ENCODE measurements at regions not wholly inside any gene's neighbourhood (a gene's known extent, or its start where the extent isn't known, plus 50 kb on each side); places are given as distances from the start of the nearest gene placed in this dataset.

DNA sequence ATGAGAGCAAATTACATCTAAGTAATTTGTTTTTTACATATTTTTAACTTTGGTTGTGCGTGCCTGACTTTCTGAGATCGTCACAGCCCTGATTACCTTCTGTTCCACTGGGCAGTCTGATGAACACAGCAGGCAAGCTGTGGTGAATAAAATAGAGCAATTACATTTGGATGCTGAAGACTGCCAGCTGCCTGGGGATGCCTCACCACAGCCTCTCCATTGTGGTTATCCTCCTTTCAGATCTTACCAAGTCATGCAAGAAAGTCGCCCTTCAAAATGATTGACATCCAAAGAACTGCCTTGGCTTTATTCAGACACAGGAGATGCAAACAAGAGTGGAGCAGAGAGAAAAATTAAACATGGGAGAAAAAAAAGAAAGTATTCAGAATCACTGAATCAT is 456.6 kb upstream of the TMPO start:
- Histone ChIP-seq H3K4me3 (no peak overlapping the region), H3K27ac (no peak overlapping the region), H3K36me3 (no peaks in the 10 kb centered on the region), H3K9me3 (no peaks in the 10 kb centered on the region), H3K4me1 (ENCODE audit: control insufficient read depth in 1 of 2, low read depth in 2 of 2) (no peaks in the 10 kb centered on the region), H3K27me3 (replicated peaks; ENCODE audit: insufficient read depth) (no peaks in the 10 kb centered on the region)
- ATAC-seq (ENCODE audit: insufficient number of reproducible peaks, low FRiP score, low read depth) (no peak), DNase-seq (ENCODE audit: low spot score) (no peak)
- TF ChIP-seq, protein P1, sequence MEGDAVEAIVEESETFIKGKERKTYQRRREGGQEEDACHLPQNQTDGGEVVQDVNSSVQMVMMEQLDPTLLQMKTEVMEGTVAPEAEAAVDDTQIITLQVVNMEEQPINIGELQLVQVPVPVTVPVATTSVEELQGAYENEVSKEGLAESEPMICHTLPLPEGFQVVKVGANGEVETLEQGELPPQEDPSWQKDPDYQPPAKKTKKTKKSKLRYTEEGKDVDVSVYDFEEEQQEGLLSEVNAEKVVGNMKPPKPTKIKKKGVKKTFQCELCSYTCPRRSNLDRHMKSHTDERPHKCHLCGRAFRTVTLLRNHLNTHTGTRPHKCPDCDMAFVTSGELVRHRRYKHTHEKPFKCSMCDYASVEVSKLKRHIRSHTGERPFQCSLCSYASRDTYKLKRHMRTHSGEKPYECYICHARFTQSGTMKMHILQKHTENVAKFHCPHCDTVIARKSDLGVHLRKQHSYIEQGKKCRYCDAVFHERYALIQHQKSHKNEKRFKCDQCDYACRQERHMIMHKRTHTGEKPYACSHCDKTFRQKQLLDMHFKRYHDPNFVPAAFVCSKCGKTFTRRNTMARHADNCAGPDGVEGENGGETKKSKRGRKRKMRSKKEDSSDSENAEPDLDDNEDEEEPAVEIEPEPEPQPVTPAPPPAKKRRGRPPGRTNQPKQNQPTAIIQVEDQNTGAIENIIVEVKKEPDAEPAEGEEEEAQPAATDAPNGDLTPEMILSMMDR (IDR thresholded peaks at IDR 0.05) = no peak

DNA sequence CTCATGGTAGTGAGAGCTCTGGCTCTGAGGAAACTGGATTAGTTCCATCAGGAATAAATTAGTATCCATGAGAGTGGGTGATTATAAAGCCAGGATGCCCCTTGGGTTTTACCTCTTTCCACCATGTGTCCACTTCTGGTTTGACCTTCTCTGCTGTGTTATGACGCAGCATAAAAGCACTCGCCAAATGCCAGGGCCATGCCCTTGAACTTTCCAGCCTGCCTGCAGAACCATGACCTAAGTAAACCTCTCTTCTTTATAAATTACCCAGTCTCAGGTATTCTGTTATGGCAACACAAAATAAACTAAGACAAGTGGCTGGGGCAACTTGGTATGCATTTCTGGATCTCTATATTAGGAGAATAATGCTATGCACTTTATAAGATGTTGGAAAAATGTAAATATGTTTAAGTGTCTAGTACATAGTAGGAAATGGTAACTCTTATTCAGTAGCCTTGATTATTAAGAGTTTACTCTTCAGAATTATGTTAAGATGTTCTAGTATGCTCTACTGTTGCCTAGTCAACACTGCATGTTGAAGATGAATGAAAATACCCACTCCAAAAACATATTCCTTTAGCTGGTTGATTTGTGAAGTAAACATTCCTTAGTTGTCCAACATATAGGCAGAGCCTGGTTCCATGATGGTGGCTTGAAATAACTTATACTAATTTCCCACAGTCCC is 455.6 kb upstream of the TMPO start:
- H3K4me1 ChIP-seq (ENCODE audit: control insufficient read depth in 1 of 2, low read depth in 2 of 2) = no peaks in the 10 kb centered on the region
- TF ChIP-seq, protein P1 (IDR thresholded peaks at IDR 0.05) = no peak
- H3K9me3 ChIP-seq = no peaks in the 10 kb centered on the region
- ATAC-seq (ENCODE audit: insufficient number of reproducible peaks, low FRiP score, low read depth) = no peak
- H3K27me3 ChIP-seq (replicated peaks; ENCODE audit: insufficient read depth) = no peaks in the 10 kb centered on the region
- no peaks in the 10 kb centered on the region for H3K36me3 ChIP-seq
- no peak for DNase-seq (ENCODE audit: low spot score)
- no peak overlapping the region for H3K27ac ChIP-seq
- H3K4me3 ChIP-seq = no peak overlapping the region

DNA sequence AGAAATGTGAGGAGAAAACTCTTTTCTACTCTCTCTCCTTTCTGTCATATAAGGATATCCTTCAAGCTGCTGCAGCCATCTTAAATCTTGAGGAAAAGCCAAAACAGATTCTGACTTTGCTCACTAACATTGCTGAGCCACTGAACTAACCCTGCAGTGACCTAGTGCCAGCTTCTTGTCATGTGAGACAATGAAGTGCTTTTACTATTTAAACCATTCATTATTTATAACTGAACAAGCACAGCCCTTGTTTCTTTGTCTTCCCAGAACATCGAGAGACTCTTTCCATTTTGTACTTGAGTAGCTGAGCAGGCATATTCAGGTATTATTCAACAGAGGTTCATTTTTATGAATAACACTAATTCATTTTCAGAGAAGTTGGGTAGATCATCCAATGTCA is 455.0 kb upstream of the TMPO start:
- Histone ChIP-seq H3K9me3 (no peaks in the 10 kb centered on the region), H3K4me1 (ENCODE audit: control insufficient read depth in 1 of 2, low read depth in 2 of 2) (no peaks in the 10 kb centered on the region), H3K36me3 (no peaks in the 10 kb centered on the region), H3K4me3 (no peak overlapping the region), H3K27me3 (replicated peaks; ENCODE audit: insufficient read depth) (no peaks in the 10 kb centered on the region), H3K27ac (no peak overlapping the region)
- DNase-seq (ENCODE audit: low spot score) = no peak
- TF ChIP-seq, protein P1 (IDR thresholded peaks at IDR 0.05) = no peak
- ATAC-seq (ENCODE audit: insufficient number of reproducible peaks, low FRiP score, low read depth) = no peak

DNA sequence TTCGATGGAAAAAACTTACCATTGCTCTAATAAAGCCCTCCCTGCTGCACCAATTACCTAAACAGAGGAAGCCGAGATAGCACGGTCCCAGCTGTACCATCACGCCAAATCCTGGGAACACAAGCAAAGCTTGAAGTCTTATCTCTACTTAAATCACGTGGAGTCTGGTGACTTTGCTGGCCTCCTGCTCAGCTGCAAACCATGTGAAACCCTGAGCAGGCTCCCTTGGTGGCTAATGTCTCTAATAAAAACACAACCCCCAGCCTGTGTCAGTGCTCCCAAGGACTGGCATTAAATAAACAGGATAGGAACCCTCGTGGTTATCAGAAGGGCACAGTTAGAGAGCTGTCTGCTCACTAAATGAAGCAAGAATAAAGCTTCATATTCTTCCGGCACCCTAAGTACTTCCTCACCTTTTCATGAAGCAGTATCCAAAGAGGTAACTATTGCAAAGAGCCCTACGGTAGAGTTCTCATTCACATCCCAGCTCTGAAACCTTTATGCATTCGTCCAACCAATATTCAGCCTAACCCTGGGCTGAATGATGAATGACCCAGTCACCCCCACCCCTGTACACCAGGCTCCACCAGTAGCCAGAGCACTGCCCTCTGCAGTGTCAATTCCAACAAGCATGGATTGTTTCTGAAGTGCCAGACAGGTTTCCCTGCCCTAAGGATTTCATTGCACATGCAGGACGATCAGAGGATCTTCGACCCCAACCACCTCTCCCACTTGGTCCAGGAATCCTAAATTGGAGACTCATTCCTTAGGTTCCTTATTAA is 452.7 kb upstream of the TMPO start:
- no peaks in the 10 kb centered on the region for H3K27me3 ChIP-seq (replicated peaks; ENCODE audit: insufficient read depth)
- ATAC-seq (ENCODE audit: insufficient number of reproducible peaks, low FRiP score, low read depth) (no peak), DNase-seq (ENCODE audit: low spot score) (no peak)
- H3K9me3 ChIP-seq = no peaks in the 10 kb centered on the region
- TF ChIP-seq, protein P1 (IDR thresholded peaks at IDR 0.05) = no peak
- no peak overlapping the region for H3K27ac ChIP-seq
- no peaks in the 10 kb centered on the region for H3K4me1 ChIP-seq (ENCODE audit: control insufficient read depth in 1 of 2, low read depth in 2 of 2)
- no peaks in the 10 kb centered on the region for H3K36me3 ChIP-seq
- no peak overlapping the region for H3K4me3 ChIP-seq

DNA sequence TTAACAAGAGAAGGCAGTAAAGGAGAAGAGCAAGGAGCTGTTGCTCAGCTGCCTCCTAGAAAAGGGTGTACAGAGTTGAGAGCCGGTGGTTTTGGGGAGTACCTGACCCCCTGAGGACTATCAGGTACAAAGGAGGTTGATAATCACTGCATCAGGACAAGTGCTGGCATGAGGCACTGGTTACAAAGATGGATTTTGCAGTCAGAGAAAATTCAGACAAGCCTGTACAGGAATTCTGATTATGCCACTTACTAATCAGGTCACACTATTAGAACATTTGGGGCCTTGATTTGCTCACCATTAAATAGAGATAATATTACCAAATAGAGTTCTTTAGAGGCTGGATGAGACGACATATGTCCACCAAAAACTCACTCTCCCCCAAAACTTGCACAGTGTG is 450.9 kb upstream of the TMPO start:
- no peak overlapping the region for H3K27ac ChIP-seq
- no peak overlapping the region for H3K4me3 ChIP-seq
- H3K4me1 ChIP-seq (ENCODE audit: control insufficient read depth in 1 of 2, low read depth in 2 of 2) = no peaks in the 10 kb centered on the region
- ATAC-seq (ENCODE audit: insufficient number of reproducible peaks, low FRiP score, low read depth) = no peak
- H3K36me3 ChIP-seq = no peaks in the 10 kb centered on the region
- TF ChIP-seq, protein P1 (IDR thresholded peaks at IDR 0.05) = no peak
- DNase-seq (ENCODE audit: low spot score) = no peak
- H3K9me3 ChIP-seq = no peaks in the 10 kb centered on the region
- no peaks in the 10 kb centered on the region for H3K27me3 ChIP-seq (replicated peaks; ENCODE audit: insufficient read depth)
